NCI-H1694 (cell line): ENCODE measurements at regions not wholly inside any gene's neighbourhood (a gene's known extent, or its start where the extent isn't known, plus 50 kb on each side); places are given as distances from the start of the nearest gene placed in this dataset.
"Not testable (repeated sequence)": the region's sequence is repeated elsewhere in the genome, so short reads cannot be mapped to it uniquely, and the experiment has no call there.

Experiments used
- DNase-seq: peaks from one replicate; lab custom pipeline; 2025; lab: John Stamatoyannopoulos, UW

- no peak for DNase-seq
Measured at GRCh38 chr4:122100508-122100907, 51.6 kb upstream of the BLTP1 start.

DNA sequence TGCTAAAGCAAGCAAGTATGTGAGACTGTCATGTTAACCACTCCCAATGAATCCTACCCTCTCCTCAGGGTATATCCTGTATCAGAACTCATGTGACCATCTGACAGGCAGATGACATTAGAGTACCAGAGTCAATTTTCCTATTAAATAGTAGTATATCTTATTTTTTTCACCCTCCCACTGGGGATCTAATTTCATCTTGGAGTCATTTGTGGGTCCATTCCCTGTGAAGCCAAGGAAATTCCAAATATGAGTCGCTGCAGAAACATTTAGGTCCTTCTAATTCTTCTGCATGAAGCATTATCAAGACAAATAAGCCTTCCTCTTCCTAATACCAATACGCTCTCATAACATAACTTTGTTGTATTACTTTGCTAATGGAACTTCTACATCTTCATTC lies 52.2 kb upstream of the BLTP1 start:
- DNase-seq, result no peak

GRCh38 chr4:122091836-122092405 lies 60.2 kb upstream of the BLTP1 start:
- DNase-seq, result no peak

- DNase-seq, result no peak
Measured at GRCh38 chr4:122091397-122091796, 60.7 kb upstream of the BLTP1 start.

GRCh38 chr4:122090989-122091388 lies 61.1 kb upstream of the BLTP1 start:
- DNase-seq, result no peak

DNA sequence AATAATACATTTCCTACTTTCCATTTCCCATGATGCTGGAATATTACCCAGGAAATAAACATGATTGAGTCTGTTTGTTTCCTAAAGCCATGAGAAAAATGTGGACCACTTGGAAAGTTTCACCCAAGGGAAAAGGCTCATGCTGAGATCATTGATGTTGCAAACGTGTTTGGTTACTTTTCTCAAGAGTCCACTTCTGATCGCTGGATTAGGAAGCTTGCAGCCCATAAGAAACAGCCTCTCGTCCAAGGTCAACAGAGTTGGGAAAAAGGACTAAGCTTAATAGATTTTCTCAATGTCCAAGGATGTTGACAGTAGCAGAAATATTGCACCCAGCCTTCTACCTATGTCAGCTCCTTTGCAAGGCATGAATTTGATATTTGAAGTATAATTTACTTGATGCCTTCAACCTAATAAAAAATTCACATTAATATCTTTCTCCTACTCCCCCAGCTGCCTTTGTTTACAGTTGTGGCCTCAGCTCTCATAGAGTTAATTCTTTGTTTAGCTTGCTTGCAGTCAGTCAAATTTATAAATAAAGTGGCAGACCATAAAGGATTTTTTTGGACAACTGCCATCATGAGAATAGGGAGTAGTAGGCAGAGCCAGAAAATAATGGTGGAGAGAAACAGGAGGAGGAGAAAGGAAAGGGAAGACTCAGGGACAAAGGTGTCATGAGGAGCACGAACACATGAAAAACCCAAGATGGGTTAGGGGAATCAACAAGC lies 65.6 kb upstream of the BLTP1 start:
- DNase-seq, result no peak

DNA sequence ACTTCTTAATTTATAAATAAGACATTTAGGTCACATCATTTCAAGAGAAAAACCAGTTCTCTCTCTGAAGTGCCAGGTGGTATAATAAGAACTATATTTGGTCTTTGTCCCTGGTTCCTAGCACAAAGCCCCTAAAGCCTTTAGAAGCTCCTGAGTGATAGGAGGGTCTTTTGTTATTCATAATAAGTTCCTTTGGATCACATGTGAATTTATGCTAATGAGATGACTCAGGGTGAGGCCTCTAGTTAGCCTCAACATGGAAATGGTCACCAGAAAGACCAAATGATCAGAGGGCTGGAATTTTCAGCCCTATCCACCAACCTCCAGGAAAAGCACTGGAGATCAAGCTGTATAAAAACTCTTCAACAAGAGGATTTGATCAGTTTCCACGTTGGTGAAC lies 68.1 kb upstream of the BLTP1 start:
- no peak for DNase-seq

DNA sequence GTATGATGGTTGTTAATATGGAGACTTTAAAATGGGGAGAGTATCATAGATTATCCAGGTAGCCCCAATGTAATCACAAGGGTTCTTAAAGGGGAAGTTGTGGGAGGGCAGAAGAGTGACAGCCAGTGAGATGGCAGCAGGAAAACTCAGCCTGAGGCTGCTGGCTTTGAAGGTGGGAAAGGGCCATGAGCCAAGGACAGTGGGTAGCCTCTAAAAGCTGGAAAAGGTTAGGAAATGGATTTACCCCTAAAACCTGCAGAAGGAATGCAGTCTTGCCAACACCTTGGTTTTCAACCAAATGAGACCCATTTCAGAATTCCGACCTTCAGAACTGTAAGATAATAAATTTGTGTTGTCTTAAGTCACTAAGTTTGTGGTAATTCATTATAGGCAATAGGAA lies 68.8 kb upstream of the BLTP1 start:
- DNase-seq, result no peak

DNA sequence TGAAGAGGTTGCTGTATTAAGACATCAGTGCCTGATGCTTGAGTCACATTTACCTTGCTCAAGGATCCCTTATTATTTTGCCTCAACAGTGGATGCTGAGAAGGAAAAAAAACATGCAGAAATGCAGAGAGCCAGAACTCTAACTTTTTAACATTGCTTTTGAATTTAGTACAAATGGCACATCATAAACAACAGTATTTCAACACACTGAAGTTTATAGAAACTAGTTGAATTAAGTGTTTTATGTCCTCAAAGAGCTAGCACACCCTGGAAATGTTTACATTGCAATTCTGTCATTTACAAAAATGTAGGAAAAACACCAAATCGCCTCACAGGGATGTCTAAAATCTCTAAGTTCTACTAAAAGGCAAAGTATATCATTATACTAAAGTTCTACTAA lies 69.5 kb upstream of the BLTP1 start:
- no peak for DNase-seq

DNA sequence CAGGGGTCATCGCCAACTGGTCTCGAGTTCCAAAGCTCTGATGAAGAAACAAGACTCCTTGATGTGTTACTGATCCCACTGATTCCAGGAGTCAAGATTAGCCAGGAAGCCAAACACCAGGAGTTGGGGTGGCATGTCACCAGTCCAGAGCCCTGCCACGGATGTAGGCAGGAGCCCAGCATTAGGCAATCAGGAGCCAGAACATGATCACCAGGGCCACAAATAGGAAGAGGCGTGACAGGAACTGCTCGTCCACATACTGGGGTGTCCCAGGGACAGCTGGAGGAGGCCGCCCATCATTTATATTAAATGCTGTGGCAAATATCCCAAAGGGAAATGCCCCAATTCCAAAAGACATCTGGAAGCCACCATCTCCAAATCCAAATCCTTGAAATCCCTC lies 74.5 kb upstream of the BLTP1 start:
- not testable (repeated sequence) for DNase-seq

DNA sequence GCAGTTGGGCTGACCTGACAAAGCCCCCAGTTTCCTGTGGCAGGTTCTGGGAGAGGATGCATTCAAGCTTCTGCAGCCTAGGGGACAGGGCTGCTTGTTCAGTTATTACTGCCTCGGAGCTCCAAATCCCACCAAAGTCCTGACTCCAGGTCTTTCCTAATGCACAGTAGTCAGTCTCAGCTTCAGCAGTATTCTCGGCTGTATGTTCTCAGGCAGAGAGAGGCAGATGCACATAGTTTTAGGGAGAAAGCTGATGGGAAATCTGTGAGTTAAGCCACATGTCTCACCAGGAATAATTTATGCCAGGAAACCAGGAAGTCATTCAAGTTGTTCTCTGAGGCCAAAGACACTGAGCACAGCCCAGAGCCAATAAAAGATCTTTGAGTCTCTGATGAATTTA lies 75.3 kb upstream of the BLTP1 start:
- not testable (repeated sequence) for DNase-seq

DNA sequence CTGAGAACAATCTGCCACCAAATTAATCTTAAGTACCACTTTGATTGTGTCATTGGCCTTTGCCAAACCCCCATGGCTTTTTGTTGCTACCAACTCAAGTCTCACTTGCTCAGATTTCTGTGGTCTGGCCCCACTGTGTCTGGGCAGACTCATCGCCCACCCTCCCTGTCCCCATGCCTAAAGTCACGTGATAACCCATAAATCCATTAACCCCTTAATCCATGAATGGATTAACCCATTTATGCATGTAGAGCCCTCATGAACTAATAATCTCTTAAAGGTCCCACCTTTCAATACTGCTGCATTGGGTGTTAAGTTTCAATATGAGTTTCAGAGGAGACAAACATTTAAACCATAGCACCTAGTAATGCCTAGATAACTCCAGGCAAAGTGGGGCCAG lies 78.5 kb upstream of the BLTP1 start:
- DNase-seq, result no peak

GRCh38 chr4:122065915-122066314 lies 86.2 kb upstream of the BLTP1 start:
- no peak for DNase-seq

DNA sequence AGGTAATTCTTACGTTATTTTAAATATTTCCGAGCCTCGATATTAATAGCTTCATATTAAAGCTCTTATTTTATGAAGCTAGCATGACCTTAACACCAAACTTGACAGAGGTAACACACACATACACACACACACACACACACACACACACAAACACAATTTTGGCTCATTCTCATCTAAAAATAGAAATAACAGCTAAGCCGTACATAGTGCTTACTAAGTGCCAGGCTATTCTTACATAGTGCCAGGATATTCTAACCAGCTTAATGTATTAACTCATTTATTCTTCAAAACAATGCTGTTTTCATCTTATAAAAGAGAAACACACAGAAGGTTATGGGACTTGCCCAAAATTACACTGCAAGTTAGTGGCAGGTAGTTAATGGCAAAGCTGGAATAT lies 87.0 kb upstream of the BLTP1 start:
- DNase-seq, result no peak

GRCh38 chr4:122053186-122053585 lies 98.9 kb upstream of the BLTP1 start:
- no peak for DNase-seq

GRCh38 chr4:122052677-122053076 lies 99.5 kb upstream of the BLTP1 start:
- DNase-seq, result no peak

DNA sequence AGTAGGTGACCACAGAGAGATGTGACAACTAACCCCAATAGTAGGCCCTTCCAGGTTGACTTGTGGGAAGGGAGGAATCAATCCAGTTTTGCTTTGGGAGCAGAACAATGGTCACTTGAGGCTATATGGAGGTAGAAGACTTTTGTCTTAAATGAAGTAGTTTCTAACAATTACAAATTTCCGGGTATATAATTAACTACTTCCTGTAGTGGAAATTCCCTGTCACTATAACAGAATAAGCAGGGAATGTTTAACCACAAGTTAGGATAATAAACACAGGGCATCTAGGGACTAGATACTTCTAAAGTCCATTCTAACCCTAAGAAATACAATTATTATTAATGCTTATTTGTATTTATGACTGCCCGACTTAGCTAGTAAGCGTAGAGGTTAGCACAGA lies 99.0 kb upstream of the TRPC3 start:
- DNase-seq, result no peak

DNA sequence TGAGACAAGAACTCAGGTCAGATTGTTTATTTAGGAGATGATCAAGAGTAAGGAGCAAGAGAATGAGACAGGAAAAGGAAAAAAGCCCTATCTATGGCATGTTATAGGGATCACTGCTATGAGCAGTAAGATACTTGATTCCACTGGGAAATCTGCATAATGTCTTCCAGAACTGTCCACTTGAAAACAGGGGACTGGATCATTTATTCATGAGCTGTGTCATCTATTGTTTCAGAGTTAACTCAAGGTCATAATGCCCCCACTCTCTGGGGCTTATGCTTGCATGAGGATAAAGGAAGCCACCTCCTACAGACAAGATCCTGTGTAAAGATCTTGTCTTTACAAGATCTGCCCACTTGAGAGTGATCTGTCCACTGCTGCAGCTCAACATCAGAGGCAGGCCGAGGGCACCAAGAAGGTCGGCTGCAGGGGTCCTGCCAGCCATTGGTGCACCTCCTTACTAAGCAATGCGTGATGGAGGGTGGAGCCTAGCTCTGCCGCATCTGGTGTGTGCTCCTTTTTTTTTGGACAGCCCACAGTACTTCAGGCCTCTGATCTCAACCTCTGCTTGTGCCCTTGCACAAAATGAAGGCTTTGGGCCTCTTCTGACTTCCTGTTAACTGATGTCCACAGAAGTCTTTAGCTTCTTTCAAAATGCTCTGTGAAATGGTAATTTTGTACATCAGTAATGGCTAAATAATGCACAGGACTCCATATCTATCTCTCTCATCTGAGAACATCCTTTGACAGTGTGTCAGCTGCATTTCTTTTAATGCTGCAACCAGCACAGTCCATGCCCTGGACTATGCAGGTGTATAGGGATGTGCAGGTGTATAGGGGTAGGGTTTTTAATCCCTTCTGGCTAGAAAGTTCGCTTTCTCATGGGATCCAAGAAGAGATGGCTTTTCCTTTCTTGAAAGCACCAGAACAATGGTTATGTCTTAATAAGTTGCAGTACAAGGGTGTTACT lies 95.9 kb upstream of the TRPC3 start:
- DNase-seq, result no peak

- DNase-seq, result no peak
Measured at GRCh38 chr4:122046255-122046654, 94.4 kb upstream of the TRPC3 start.

- no peak for DNase-seq
Measured at GRCh38 chr4:122045533-122045932, 93.7 kb upstream of the TRPC3 start.

GRCh38 chr4:122044501-122044900 lies 92.6 kb upstream of the TRPC3 start:
- no peak for DNase-seq

- no peak for DNase-seq
Measured at GRCh38 chr4:122041312-122041711, 89.5 kb upstream of the TRPC3 start.

GRCh38 chr4:122038896-122039295 lies 87.0 kb upstream of the TRPC3 start:
- no peak for DNase-seq
